ENCODE measurements at regions not wholly inside any gene's neighbourhood (a gene's known extent, or its start where the extent isn't known, plus 50 kb on each side); places are given as distances from the start of the nearest gene placed in this dataset.

GRCh38 chrX:137891431-137891830 lies 325.5 kb downstream of the ZIC3 start:
- no peak for DNase-seq (ENCODE audit: low read depth in 2 of 2)
- no peak overlapping the region for H3K4me2 ChIP-seq (ENCODE audit: extremely low read depth, insufficient read depth, low read length)
- H3K27me3 ChIP-seq (ENCODE audit: control insufficient read depth, insufficient read depth, low read length) = no peaks in the 10 kb centered on the region
- no peaks in the 10 kb centered on the region for H3K79me2 ChIP-seq (ENCODE audit: control insufficient read depth, insufficient read depth, low read length)
- TF ChIP-seq EZH2 (IDR thresholded peaks at IDR 0.05; ENCODE audit: low read length, missing control alignments) (no peak), CTCF (conservative IDR thresholded peaks at IDR 0.05 in 1 of 2, IDR thresholded peaks at IDR 0.05 in 1 of 2; ENCODE audit: low read depth in 1 of 2, low read length in 2 of 2) (no peak)
- no peak overlapping the region for H3K9ac ChIP-seq (ENCODE audit: insufficient read depth, low read length)
- H3K9me3 ChIP-seq (ENCODE audit: control insufficient read depth, insufficient read depth, low read depth, low read length) = no peaks in the 10 kb centered on the region
- H3K4me3 ChIP-seq (replicated peaks in 1 of 4; ENCODE audit: control extremely low read depth in 1 of 4, insufficient read depth in 1 of 4, low read depth in 3 of 4, low read length in 4 of 4) = no peak overlapping the region
- no peaks in the 10 kb centered on the region for H3K36me3 ChIP-seq (ENCODE audit: control insufficient read depth, insufficient read depth, low read length)
- H2AFZ ChIP-seq (ENCODE audit: low read length) = no peak overlapping the region
- H3K27ac ChIP-seq (ENCODE audit: insufficient read depth, low read length) = no peak overlapping the region
- no peaks in the 10 kb centered on the region for H3K4me1 ChIP-seq (ENCODE audit: control insufficient read depth, extremely low read depth, insufficient read depth, low read length)
- no peaks in the 10 kb centered on the region for H4K20me1 ChIP-seq (ENCODE audit: control insufficient read depth, extremely low read depth, insufficient read depth, low read length)

- H3K27me3 ChIP-seq (ENCODE audit: control insufficient read depth, insufficient read depth, low read length) = no peaks in the 10 kb centered on the region
- DNase-seq (ENCODE audit: low read depth in 2 of 2) = no peak
- no peak for TF ChIP-seq CTCF (conservative IDR thresholded peaks at IDR 0.05 in 1 of 2, IDR thresholded peaks at IDR 0.05 in 1 of 2; ENCODE audit: low read depth in 1 of 2, low read length in 2 of 2)
- no peak for TF ChIP-seq EZH2 (IDR thresholded peaks at IDR 0.05; ENCODE audit: low read length, missing control alignments)
- H3K79me2 ChIP-seq (ENCODE audit: control insufficient read depth, insufficient read depth, low read length) = no peaks in the 10 kb centered on the region
- no peak overlapping the region for H2AFZ ChIP-seq (ENCODE audit: low read length)
- no peaks in the 10 kb centered on the region for H3K9me3 ChIP-seq (ENCODE audit: control insufficient read depth, insufficient read depth, low read depth, low read length)
- H3K4me2 ChIP-seq (ENCODE audit: extremely low read depth, insufficient read depth, low read length) = no peak overlapping the region
- H3K4me1 ChIP-seq (ENCODE audit: control insufficient read depth, extremely low read depth, insufficient read depth, low read length) = no peaks in the 10 kb centered on the region
- H3K27ac ChIP-seq (ENCODE audit: insufficient read depth, low read length) = no peak overlapping the region
- no peak overlapping the region for H3K9ac ChIP-seq (ENCODE audit: insufficient read depth, low read length)
- no peaks in the 10 kb centered on the region for H3K36me3 ChIP-seq (ENCODE audit: control insufficient read depth, insufficient read depth, low read length)
- H3K4me3 ChIP-seq (replicated peaks in 1 of 4; ENCODE audit: control extremely low read depth in 1 of 4, insufficient read depth in 1 of 4, low read depth in 3 of 4, low read length in 4 of 4) = no peak overlapping the region
- no peaks in the 10 kb centered on the region for H4K20me1 ChIP-seq (ENCODE audit: control insufficient read depth, extremely low read depth, insufficient read depth, low read length)
Measured at GRCh38 chrX:137896123-137896522, 330.2 kb downstream of the ZIC3 start.

- Histone ChIP-seq H3K79me2 (ENCODE audit: control insufficient read depth, insufficient read depth, low read length) (no peaks in the 10 kb centered on the region), H3K36me3 (ENCODE audit: control insufficient read depth, insufficient read depth, low read length) (no peaks in the 10 kb centered on the region), H2AFZ (ENCODE audit: low read length) (no peak overlapping the region), H3K27me3 (ENCODE audit: control insufficient read depth, insufficient read depth, low read length) (no peaks in the 10 kb centered on the region), H3K27ac (ENCODE audit: insufficient read depth, low read length) (no peak overlapping the region), H3K4me3 (replicated peaks in 1 of 4; ENCODE audit: control extremely low read depth in 1 of 4, insufficient read depth in 1 of 4, low read depth in 3 of 4, low read length in 4 of 4) (no peak overlapping the region), H3K4me2 (ENCODE audit: extremely low read depth, insufficient read depth, low read length) (no peak overlapping the region), H3K9ac (ENCODE audit: insufficient read depth, low read length) (no peak overlapping the region), H3K9me3 (ENCODE audit: control insufficient read depth, insufficient read depth, low read depth, low read length) (no peaks in the 10 kb centered on the region), H4K20me1 (ENCODE audit: control insufficient read depth, extremely low read depth, insufficient read depth, low read length) (no peaks in the 10 kb centered on the region), H3K4me1 (ENCODE audit: control insufficient read depth, extremely low read depth, insufficient read depth, low read length) (no peaks in the 10 kb centered on the region)
- DNase-seq (ENCODE audit: low read depth in 2 of 2) = no peak
- TF ChIP-seq EZH2 (IDR thresholded peaks at IDR 0.05; ENCODE audit: low read length, missing control alignments) = no peak
- TF ChIP-seq CTCF (conservative IDR thresholded peaks at IDR 0.05 in 1 of 2, IDR thresholded peaks at IDR 0.05 in 1 of 2; ENCODE audit: low read depth in 1 of 2, low read length in 2 of 2) = no peak
Measured at GRCh38 chrX:137915466-137915865, 349.5 kb downstream of the ZIC3 start.

All from fibroblast of lung (primary cell).